Body of pancreas (tissue), 4 donors: ENCODE measurements at regions not wholly inside any gene's neighbourhood (a gene's known extent, or its start where the extent isn't known, plus 50 kb on each side); places are given as distances from the start of the nearest gene placed in this dataset.

Source experiments
- CTCF ChIP-seq, 7 experiments: fragments of 450-650 bp in 4 of 7; fragments of 200-600 bp in 3 of 7; sonication (generic) in 3 of 7; IDR thresholded peaks; one replicate each; pipeline ENCODE4 v1.5.1; 2016 to 2019; ENCODE audit warnings: antibody characterized with exemption in 7 of 7
- POLR2A ChIP-seq, 3 donors: fragments of 450-650 bp; IDR thresholded peaks; one replicate each; pipeline ENCODE4 v1.6.1; 2016; ENCODE audit warnings: antibody characterized with exemption in 3 of 3, mild to moderate bottlenecking in 2 of 3

- TF ChIP-seq CTCF (IDR thresholded peaks at IDR 0.05), result no peak
- TF ChIP-seq POLR2A (IDR thresholded peaks at IDR 0.05), result no peak
Measured at GRCh38 chr12:105864901-105865300, 273.9 kb downstream of the NUAK1 start.
